Embryonic facial prominence (tissue), 1 donor: ENCODE measurements at regions not wholly inside any gene's neighbourhood (a gene's known extent, or its start where the extent isn't known, plus 50 kb on each side); places are given as distances from the start of the nearest gene placed in this dataset.

Experiments
- DNase-seq: peaks from one replicate; pipeline ENCODE4 v3.0.0-alpha.2; 2016; ENCODE audit errors: extremely low spot score

GRCh38 chr6:101296169-101296960 lies 97.1 kb upstream of the GRIK2 start:
- DNase-seq = peak; percentile 13

GRCh38 chr6:101302593-101302992 lies 90.9 kb upstream of the GRIK2 start:
- DNase-seq = no peak

GRCh38 chr6:101303495-101303894 lies 90.0 kb upstream of the GRIK2 start:
- no peak for DNase-seq

- no peak for DNase-seq
Observed at GRCh38 chr6:101312652-101313051, 80.9 kb upstream of the GRIK2 start.

- no peak for DNase-seq
Observed at GRCh38 chr6:101322921-101323320, 70.6 kb upstream of the GRIK2 start.

- no peak for DNase-seq
Observed at GRCh38 chr6:101326411-101326810, 67.1 kb upstream of the GRIK2 start.

- DNase-seq = no peak
Observed at GRCh38 chr6:101341926-101342325, 51.6 kb upstream of the GRIK2 start.
